DND-41 (cell line): ENCODE measurements at regions not wholly inside any gene's neighbourhood (a gene's known extent, or its start where the extent isn't known, plus 50 kb on each side); places are given as distances from the start of the nearest gene placed in this dataset.

Experiments
- EZH2 ChIP-seq: IDR thresholded peaks from 3 replicates; pipeline ENCODE4 v1.6.1; 2012; ENCODE audit warnings: borderline replicate concordance, low read depth, mild to moderate bottlenecking, moderate library complexity, low read length, inconsistent platforms; ENCODE audit not compliant: severe bottlenecking
- TF ChIP-seq, protein P1 (sequence below): IDR thresholded peaks from 2 replicates; pipeline ENCODE4 v1.5.1; 2012; ENCODE audit warnings: borderline replicate concordance, low read length, moderate library complexity, mild to moderate bottlenecking; ENCODE audit not compliant: poor library complexity, severe bottlenecking; ENCODE audit errors: extremely low read depth

DNA sequence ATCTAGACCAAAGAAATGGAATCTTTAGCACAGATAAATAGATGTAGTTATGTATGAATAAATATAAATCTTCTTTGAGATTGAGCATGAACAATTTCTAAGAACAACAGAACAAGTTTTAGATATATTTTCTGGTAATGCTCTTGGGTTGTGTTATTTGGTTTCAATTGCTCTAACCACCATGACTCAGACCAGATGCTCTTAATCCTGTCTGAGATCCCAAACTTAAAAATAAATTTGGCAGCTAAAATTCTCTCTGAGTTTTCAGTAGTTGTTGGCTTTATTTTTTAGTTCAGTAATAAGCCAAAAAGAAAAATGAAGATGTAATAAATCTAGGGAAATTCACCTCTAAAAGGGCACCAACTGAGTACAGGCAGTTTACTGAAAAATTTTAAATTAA is 1693.4 kb downstream of the NCAM2 start:
- TF ChIP-seq, protein P1, sequence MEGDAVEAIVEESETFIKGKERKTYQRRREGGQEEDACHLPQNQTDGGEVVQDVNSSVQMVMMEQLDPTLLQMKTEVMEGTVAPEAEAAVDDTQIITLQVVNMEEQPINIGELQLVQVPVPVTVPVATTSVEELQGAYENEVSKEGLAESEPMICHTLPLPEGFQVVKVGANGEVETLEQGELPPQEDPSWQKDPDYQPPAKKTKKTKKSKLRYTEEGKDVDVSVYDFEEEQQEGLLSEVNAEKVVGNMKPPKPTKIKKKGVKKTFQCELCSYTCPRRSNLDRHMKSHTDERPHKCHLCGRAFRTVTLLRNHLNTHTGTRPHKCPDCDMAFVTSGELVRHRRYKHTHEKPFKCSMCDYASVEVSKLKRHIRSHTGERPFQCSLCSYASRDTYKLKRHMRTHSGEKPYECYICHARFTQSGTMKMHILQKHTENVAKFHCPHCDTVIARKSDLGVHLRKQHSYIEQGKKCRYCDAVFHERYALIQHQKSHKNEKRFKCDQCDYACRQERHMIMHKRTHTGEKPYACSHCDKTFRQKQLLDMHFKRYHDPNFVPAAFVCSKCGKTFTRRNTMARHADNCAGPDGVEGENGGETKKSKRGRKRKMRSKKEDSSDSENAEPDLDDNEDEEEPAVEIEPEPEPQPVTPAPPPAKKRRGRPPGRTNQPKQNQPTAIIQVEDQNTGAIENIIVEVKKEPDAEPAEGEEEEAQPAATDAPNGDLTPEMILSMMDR, result no peak
- no peak for TF ChIP-seq EZH2
